Neural crest cell (in vitro differentiated cells): ENCODE measurements at regions not wholly inside any gene's neighbourhood (a gene's known extent, or its start where the extent isn't known, plus 50 kb on each side); places are given as distances from the start of the nearest gene placed in this dataset.

Experiments
- DNase-seq: peaks from one replicate; pipeline ENCODE4 v3.0.0; 2021; ENCODE audit warnings: low read depth, mixed read lengths, low spot score
- H3K27ac Mint-ChIP-seq: one replicate; pipeline ENCODE4 v1.8.0; 2021; ENCODE audit warnings: mild to moderate bottlenecking, mixed read lengths; ENCODE audit not compliant: unreplicated experiment
- H3K27me3 Mint-ChIP-seq: 2 replicates; pipeline ENCODE4 v1.8.0; 2021; ENCODE audit warnings: low read depth, mild to moderate bottlenecking, mixed read lengths
- H3K36me3 Mint-ChIP-seq: 2 replicates; pipeline ENCODE4 v1.8.0; 2021; ENCODE audit warnings: low read depth, mild to moderate bottlenecking, mixed read lengths
- H3K4me1 Mint-ChIP-seq: 2 replicates; pipeline ENCODE4 v1.8.0; 2021; ENCODE audit warnings: mixed read lengths
- H3K4me3 Mint-ChIP-seq: one replicate; pipeline ENCODE4 v1.8.0; 2021; ENCODE audit warnings: mild to moderate bottlenecking, mixed read lengths
- H3K9me3 Mint-ChIP-seq: 2 replicates; pipeline ENCODE4 v1.8.0; 2021; ENCODE audit warnings: mixed read lengths
- TF ChIP-seq, protein P1 (sequence below): fragments of 200-600 bp; sonication (generic); conservative IDR thresholded peaks from 2 replicates; pipeline ENCODE4 v1.5.0; 2021; ENCODE audit warnings: antibody characterized with exemption, mild to moderate bottlenecking

DNA sequence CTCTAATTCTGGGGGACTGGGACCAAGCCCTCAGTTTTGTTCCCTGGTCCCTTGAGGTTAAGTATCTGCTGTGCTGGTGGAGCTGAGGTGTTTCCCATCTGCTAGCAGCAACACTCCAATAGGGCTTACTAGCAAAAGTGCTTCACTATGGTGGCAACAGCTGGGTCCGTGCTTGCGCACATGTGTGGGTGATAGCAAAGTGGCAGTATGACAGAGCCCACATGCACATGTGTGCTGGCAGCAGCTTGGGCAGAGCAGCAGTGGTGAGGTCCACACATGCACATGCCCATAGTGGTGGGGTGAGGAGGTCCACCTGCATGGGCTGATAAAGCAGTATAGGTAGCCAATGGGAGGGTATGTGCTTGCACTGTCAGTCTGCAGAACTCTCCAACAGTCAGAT lies 1723.7 kb downstream of the SUCLG1 start:
- H3K9me3 Mint-ChIP-seq = peaks cover 2% of the 10 kb centered on the region
- no peak for DNase-seq
- H3K27me3 Mint-ChIP-seq = no peaks in the 10 kb centered on the region
- H3K4me3 Mint-ChIP-seq = no peak overlapping the region
- no peaks in the 10 kb centered on the region for H3K4me1 Mint-ChIP-seq
- H3K27ac Mint-ChIP-seq = no peak overlapping the region
- TF ChIP-seq, protein P1, sequence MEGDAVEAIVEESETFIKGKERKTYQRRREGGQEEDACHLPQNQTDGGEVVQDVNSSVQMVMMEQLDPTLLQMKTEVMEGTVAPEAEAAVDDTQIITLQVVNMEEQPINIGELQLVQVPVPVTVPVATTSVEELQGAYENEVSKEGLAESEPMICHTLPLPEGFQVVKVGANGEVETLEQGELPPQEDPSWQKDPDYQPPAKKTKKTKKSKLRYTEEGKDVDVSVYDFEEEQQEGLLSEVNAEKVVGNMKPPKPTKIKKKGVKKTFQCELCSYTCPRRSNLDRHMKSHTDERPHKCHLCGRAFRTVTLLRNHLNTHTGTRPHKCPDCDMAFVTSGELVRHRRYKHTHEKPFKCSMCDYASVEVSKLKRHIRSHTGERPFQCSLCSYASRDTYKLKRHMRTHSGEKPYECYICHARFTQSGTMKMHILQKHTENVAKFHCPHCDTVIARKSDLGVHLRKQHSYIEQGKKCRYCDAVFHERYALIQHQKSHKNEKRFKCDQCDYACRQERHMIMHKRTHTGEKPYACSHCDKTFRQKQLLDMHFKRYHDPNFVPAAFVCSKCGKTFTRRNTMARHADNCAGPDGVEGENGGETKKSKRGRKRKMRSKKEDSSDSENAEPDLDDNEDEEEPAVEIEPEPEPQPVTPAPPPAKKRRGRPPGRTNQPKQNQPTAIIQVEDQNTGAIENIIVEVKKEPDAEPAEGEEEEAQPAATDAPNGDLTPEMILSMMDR = no peak
- H3K36me3 Mint-ChIP-seq = no peaks in the 10 kb centered on the region

DNA sequence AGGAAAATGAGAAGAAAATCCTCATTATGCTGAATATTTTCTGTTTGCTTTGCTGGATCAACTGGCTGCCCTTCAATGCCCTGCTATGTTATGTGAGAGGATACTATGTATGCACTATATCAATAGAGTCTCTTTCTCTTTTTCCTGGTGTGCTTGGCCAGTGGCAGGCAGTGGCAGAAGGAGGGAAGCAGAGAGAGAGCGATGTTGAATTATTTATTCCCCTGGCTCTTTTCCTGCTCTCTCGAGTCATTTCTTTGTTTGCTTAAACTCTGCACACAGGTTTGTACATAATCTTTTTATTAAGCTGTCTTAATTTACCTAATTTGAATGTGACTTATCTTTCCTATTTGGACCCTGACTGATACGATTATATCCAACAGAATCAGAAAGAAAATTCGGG lies 1727.3 kb downstream of the SUCLG1 start:
- TF ChIP-seq, protein P1 = no peak
- H3K4me3 Mint-ChIP-seq = no peak overlapping the region
- H3K27ac Mint-ChIP-seq = no peak overlapping the region
- H3K36me3 Mint-ChIP-seq = no peaks in the 10 kb centered on the region
- peaks cover 2% of the 10 kb centered on the region for H3K9me3 Mint-ChIP-seq
- DNase-seq = no peak
- H3K4me1 Mint-ChIP-seq = no peaks in the 10 kb centered on the region
- H3K27me3 Mint-ChIP-seq = no peaks in the 10 kb centered on the region

DNA sequence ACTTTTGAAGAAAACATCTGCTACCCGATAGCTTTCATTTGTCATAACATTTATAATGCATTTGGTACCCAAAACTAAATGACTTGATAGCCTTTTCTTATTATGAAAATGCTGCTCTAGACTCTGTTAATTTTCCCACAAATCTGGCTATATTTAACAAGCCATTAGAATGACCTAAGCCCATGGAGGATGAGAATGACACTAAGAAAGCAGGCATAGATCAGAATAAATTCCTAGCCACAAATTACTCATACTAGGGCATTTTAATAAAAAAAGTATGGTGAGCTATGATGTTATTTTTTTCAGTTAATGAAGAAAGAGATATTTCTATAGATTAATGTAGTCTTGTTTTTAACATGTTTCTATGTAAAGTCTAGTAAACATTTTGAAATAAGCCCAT lies 1728.3 kb downstream of the SUCLG1 start:
- Mint-ChIP-seq H3K4me1 (no peaks in the 10 kb centered on the region), H3K27ac (no peak overlapping the region), H3K9me3 (peaks cover 2% of the 10 kb centered on the region), H3K27me3 (no peaks in the 10 kb centered on the region), H3K4me3 (no peak overlapping the region), H3K36me3 (no peaks in the 10 kb centered on the region)
- TF ChIP-seq, protein P1 = no peak
- no peak for DNase-seq

DNA sequence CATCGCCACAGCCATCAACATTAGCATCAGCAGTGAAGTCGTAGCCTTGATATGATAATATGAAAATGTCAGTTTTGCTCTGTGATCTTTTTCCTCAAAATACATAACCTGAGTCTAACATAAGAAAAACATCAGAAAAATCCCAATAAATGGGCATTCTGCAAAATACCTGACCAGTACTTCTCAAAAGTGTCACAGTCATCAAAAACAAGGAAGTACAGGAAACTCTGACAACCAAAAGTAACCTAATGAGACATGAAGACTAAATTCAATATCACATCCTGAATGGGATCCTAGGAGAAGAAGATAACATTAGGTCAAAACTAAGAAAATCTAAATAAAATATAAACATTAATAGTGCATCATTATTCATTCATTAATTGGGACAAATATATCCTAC lies 1731.0 kb downstream of the SUCLG1 start:
- no peaks in the 10 kb centered on the region for H3K4me1 Mint-ChIP-seq
- TF ChIP-seq, protein P1 = no peak
- H3K27ac Mint-ChIP-seq = no peak overlapping the region
- H3K27me3 Mint-ChIP-seq = no peaks in the 10 kb centered on the region
- H3K9me3 Mint-ChIP-seq = peaks cover 2% of the 10 kb centered on the region
- no peak overlapping the region for H3K4me3 Mint-ChIP-seq
- DNase-seq = no peak
- H3K36me3 Mint-ChIP-seq = no peaks in the 10 kb centered on the region

DNA sequence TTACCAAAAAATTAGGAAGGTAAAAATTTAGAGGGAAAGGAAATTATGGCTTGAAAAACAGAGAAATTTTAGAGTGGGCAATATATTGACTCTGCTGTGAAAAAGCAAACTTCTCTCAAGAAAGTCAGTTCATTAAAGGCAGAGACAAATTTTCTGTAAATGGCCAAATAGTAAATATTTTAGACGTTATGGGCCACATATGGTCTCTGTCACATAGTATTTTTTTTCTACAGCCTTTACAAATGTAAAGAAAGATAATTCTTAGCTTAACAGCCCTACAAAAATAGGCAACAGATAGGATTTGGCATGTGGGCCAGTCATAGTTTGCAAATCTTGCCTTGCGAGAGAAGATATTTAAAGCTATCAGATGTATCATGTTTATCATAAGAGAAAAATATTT lies 1750.4 kb downstream of the SUCLG1 start:
- H3K9me3 Mint-ChIP-seq = no peaks in the 10 kb centered on the region
- no peak overlapping the region for H3K4me3 Mint-ChIP-seq
- H3K27me3 Mint-ChIP-seq = no peaks in the 10 kb centered on the region
- H3K27ac Mint-ChIP-seq = no peak overlapping the region
- DNase-seq = no peak
- H3K36me3 Mint-ChIP-seq = no peaks in the 10 kb centered on the region
- no peaks in the 10 kb centered on the region for H3K4me1 Mint-ChIP-seq
- TF ChIP-seq, protein P1 = no peak

DNA sequence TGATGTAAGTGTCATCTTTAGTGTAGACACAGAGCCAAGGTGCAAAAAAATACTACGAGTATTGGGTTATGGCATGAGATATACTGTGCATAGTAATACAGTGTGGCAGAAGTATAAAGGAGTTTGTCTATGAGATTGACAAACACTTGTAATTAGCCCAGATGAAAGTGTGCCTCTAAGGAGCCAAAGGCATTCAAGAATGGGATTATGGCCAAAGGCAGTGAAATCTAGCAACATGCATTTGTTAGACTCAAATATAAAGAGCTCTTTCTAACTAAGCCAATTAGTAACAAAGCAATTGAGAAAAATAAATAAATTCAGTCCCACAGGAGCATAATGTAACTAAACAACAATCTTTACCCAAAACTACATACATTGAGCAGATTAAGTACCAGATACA lies 1761.8 kb downstream of the SUCLG1 start:
- H3K27me3 Mint-ChIP-seq = no peaks in the 10 kb centered on the region
- H3K4me1 Mint-ChIP-seq = no peaks in the 10 kb centered on the region
- H3K4me3 Mint-ChIP-seq = no peak overlapping the region
- peaks cover 5% of the 10 kb centered on the region for H3K9me3 Mint-ChIP-seq
- TF ChIP-seq, protein P1 = no peak
- H3K36me3 Mint-ChIP-seq = peaks cover 3% of the 10 kb centered on the region
- H3K27ac Mint-ChIP-seq = no peak overlapping the region
- no peak for DNase-seq
